Caco-2 (cell line): ENCODE measurements at regions not wholly inside any gene's neighbourhood (a gene's known extent, or its start where the extent isn't known, plus 50 kb on each side); places are given as distances from the start of the nearest gene placed in this dataset.

Source experiments
- BruUV-seq: library from RNA; stranded (reverse); fragments of 400-500 nt; replicated peaks from 2 replicates; lab custom pipeline; 2021; lab: Mats Ljungman, UMichigan
- CTCF ChIA-PET: fragments of 300-600 bp; sonication (Branson Sonifier 250); formaldehyde crosslinking; loops from one replicate; lab custom pipeline; 2022; ENCODE audit warnings: antibody characterized with exemption; lab: Charles Lee
- POLR2A ChIA-PET: fragments of 300-600 bp; sonication (Branson Sonifier 250); formaldehyde crosslinking; loops from one replicate; lab custom pipeline; 2022; ENCODE audit warnings: antibody characterized with exemption; lab: Charles Lee
- DNase-seq, 2 experiments: peaks; one replicate each; pipeline versions ENCODE4 v3.0.0 to v3.0.0-alpha.2; 2020 to 2022
- H3K27me3 ChIP-seq: replicated peaks from 2 replicates; pipeline ENCODE4 v1.6.0; 2011; ENCODE audit warnings: low read length; ENCODE audit not compliant: control insufficient read depth, insufficient read depth
- H3K36me3 ChIP-seq: 2 replicates; pipeline ENCODE4 v1.5.1; 2011; ENCODE audit warnings: low read length; ENCODE audit not compliant: control insufficient read depth, insufficient read depth
- H3K4me1 ChIP-seq: fragments of 250-450 bp; sonication (Bioruptor Pico); 2 replicates; pipeline ENCODE4 v1.5.1; 2020; ENCODE audit warnings: mild to moderate bottlenecking
- H3K4me3 ChIP-seq: 2 replicates; pipeline ENCODE4 v1.5.1; 2011; ENCODE audit warnings: low read depth, mild to moderate bottlenecking, control low read depth, low read length
- H3K9me3 ChIP-seq: fragments of 250-450 bp; sonication (Bioruptor Pico); 2 replicates; pipeline ENCODE4 v1.5.1; 2020; ENCODE audit warnings: mild to moderate bottlenecking, moderate library complexity
- H3K27ac Mint-ChIP-seq: one replicate; pipeline ENCODE4 v1.8.0; 2022; ENCODE audit warnings: mixed read lengths; ENCODE audit not compliant: unreplicated experiment
- H3K27me3 Mint-ChIP-seq: one replicate; pipeline ENCODE4 v1.8.0; 2022; ENCODE audit warnings: mixed read lengths; ENCODE audit not compliant: insufficient read depth, unreplicated experiment
- H3K36me3 Mint-ChIP-seq: one replicate; pipeline ENCODE4 v1.8.0; 2022; ENCODE audit warnings: mild to moderate bottlenecking, mixed read lengths; ENCODE audit not compliant: insufficient read depth, unreplicated experiment
- H3K4me1 Mint-ChIP-seq: one replicate; pipeline ENCODE4 v1.8.0; 2022; ENCODE audit warnings: low read depth, mixed read lengths; ENCODE audit not compliant: unreplicated experiment
- H3K4me3 Mint-ChIP-seq: one replicate; pipeline ENCODE4 v1.8.0; 2022; ENCODE audit warnings: mild to moderate bottlenecking, moderate library complexity, mixed read lengths; ENCODE audit not compliant: unreplicated experiment
- H3K9me3 Mint-ChIP-seq: one replicate; pipeline ENCODE4 v1.8.0; 2022; ENCODE audit warnings: mixed read lengths; ENCODE audit not compliant: unreplicated experiment
- intact Hi-C: fragments of 100-400 bp; cut with micrococcal nuclease; formaldehyde crosslinking; loops from one replicate; pipeline ENCODE4 v1.10.0; 2022; ENCODE audit not compliant: unreplicated experiment
- TF ChIP-seq, protein P1 (sequence below), 2 experiments: fragments of 200-600 bp in 1 of 2; IDR thresholded peaks; 1 replicate in 1 of 2; 2 replicates in 1 of 2; pipeline versions ENCODE4 v1.5.1 to v1.8.0; 2011 to 2022; ENCODE audit warnings: antibody characterized with exemption in 1 of 2, control low read depth in 1 of 2, inconsistent platforms in 1 of 2, low read depth in 1 of 2, low read length in 1 of 2, mild to moderate bottlenecking in 1 of 2, moderate library complexity in 1 of 2; ENCODE audit not compliant: insufficient read depth in 1 of 2, severe bottlenecking in 1 of 2, unreplicated experiment in 1 of 2

DNA sequence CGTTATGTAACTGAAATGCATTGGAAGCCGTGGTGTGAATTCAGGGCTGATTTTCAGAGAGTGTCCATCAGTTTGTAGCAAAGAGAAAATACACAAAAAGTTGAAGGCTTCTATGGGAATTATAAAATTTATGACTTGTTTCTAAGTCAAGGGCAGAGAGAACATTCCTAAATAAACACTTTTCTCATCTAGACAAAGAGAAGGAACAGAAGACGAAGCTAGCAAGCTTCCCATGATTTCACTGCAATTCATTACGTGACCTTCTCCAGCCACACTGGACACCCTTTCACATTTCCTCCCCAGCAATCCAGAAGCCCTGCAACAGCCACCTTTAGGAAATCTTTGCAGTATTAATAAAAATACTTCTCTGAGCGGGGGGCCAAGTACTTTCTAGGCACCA lies 67.8 kb downstream of the TMEM100 start:
- Histone ChIP-seq H3K27me3 (no peaks in the 10 kb centered on the region), H3K4me1 (no peaks in the 10 kb centered on the region), H3K9me3 (no peaks in the 10 kb centered on the region), H3K4me3 (no peak overlapping the region), H3K36me3 (no peaks in the 10 kb centered on the region)
- no peak overlapping the region for H3K27ac Mint-ChIP-seq
- intact Hi-C loops = loop anchor here (5.0 kb wide), 1 partner anchor 62 kb away; no protein-coding TSS in a partner anchor
- no peak overlapping the region for H3K4me3 Mint-ChIP-seq
- peaks cover 26% of the 10 kb centered on the region for H3K27me3 Mint-ChIP-seq
- POLR2A ChIA-PET = no interaction called here
- TF ChIP-seq, protein P1, sequence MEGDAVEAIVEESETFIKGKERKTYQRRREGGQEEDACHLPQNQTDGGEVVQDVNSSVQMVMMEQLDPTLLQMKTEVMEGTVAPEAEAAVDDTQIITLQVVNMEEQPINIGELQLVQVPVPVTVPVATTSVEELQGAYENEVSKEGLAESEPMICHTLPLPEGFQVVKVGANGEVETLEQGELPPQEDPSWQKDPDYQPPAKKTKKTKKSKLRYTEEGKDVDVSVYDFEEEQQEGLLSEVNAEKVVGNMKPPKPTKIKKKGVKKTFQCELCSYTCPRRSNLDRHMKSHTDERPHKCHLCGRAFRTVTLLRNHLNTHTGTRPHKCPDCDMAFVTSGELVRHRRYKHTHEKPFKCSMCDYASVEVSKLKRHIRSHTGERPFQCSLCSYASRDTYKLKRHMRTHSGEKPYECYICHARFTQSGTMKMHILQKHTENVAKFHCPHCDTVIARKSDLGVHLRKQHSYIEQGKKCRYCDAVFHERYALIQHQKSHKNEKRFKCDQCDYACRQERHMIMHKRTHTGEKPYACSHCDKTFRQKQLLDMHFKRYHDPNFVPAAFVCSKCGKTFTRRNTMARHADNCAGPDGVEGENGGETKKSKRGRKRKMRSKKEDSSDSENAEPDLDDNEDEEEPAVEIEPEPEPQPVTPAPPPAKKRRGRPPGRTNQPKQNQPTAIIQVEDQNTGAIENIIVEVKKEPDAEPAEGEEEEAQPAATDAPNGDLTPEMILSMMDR (IDR thresholded peaks at IDR 0.05; ENCODE audit: insufficient read depth in 1 of 2, low read depth in 1 of 2, low read length in 1 of 2, severe bottlenecking in 1 of 2, unreplicated experiment in 1 of 2) = no peak
- no peaks in the 10 kb centered on the region for H3K4me1 Mint-ChIP-seq
- BruUV-seq = no TSS peak
- H3K36me3 Mint-ChIP-seq = no peaks in the 10 kb centered on the region
- H3K9me3 Mint-ChIP-seq = no peaks in the 10 kb centered on the region
- DNase-seq = no peak
- CTCF ChIA-PET = no interaction called here

DNA sequence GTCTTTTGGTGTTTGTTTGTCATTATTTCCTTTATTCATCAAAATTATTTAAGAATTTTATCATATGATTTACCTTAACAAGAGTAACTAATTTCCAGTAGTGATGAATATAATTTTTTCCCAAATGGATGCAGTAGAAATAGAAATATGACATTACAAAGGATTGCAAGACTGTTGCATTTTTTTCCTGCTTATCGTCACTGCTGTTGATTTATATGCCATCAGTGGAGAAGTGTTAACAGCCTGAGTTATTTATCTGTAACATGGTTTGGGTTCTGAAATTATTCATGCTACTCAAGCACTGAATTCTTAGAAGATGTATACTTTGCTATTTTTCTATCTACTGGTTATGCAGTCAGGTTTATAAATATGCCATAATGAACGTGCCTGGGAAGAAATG lies 68.6 kb downstream of the TMEM100 start:
- Histone ChIP-seq H3K4me1 (no peaks in the 10 kb centered on the region), H3K27me3 (no peaks in the 10 kb centered on the region), H3K9me3 (no peaks in the 10 kb centered on the region), H3K4me3 (no peak overlapping the region), H3K36me3 (no peaks in the 10 kb centered on the region)
- TF ChIP-seq, protein P1 (IDR thresholded peaks at IDR 0.05; ENCODE audit: insufficient read depth in 1 of 2, low read depth in 1 of 2, low read length in 1 of 2, severe bottlenecking in 1 of 2, unreplicated experiment in 1 of 2) = no peak
- ChIA-PET CTCF (no interaction called here), POLR2A (no interaction called here)
- H3K27ac Mint-ChIP-seq = no peak overlapping the region
- no peaks in the 10 kb centered on the region for H3K4me1 Mint-ChIP-seq
- H3K36me3 Mint-ChIP-seq = no peaks in the 10 kb centered on the region
- H3K4me3 Mint-ChIP-seq = no peak overlapping the region
- H3K27me3 Mint-ChIP-seq = peaks cover 24% of the 10 kb centered on the region
- no TSS peak for BruUV-seq
- no peak for DNase-seq
- H3K9me3 Mint-ChIP-seq = no peaks in the 10 kb centered on the region
- intact Hi-C loops = loop anchor here (5.0 kb wide), 1 partner anchor 63 kb away; no protein-coding TSS in a partner anchor

DNA sequence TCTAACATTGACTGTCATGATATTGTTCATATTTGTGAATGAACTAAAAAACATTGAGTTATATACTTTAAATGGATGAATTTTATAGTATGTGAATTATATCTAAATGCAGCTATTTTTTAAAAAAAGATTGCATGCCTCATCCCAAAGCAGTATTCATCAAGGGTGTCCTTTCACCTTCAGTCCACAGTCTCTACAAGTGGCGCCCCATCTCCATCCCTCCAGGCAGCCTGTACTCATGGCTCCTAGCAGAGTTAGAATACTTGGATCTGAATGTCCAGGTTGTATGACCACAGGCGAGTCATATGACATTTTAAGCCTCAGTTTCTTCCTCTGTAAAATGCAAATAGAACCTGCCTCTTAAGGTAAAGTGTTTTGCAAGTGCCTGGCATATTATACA lies 69.8 kb downstream of the TMEM100 start:
- Mint-ChIP-seq H3K4me1 (no peaks in the 10 kb centered on the region), H3K4me3 (no peak overlapping the region), H3K9me3 (no peaks in the 10 kb centered on the region), H3K27me3 (peaks cover 24% of the 10 kb centered on the region), H3K36me3 (no peaks in the 10 kb centered on the region), H3K27ac (no peak overlapping the region)
- H3K36me3 ChIP-seq = no peaks in the 10 kb centered on the region
- TF ChIP-seq, protein P1 (IDR thresholded peaks at IDR 0.05; ENCODE audit: insufficient read depth in 1 of 2, low read depth in 1 of 2, low read length in 1 of 2, severe bottlenecking in 1 of 2, unreplicated experiment in 1 of 2) = peak in 1 of 2 experiments; percentile 7
- no peak overlapping the region for H3K4me3 ChIP-seq
- no TSS peak for BruUV-seq
- H3K27me3 ChIP-seq = no peaks in the 10 kb centered on the region
- H3K4me1 ChIP-seq = no peaks in the 10 kb centered on the region
- no peak for DNase-seq
- CTCF ChIA-PET = no interaction called here
- intact Hi-C loops = loop anchor here (5.0 kb wide), 1 partner anchor 64 kb away; no protein-coding TSS in a partner anchor
- no peaks in the 10 kb centered on the region for H3K9me3 ChIP-seq
- POLR2A ChIA-PET = no interaction called here
